ENCODE measurements at regions not wholly inside any gene's neighbourhood (a gene's known extent, or its start where the extent isn't known, plus 50 kb on each side); places are given as distances from the start of the nearest gene placed in this dataset.

DNA sequence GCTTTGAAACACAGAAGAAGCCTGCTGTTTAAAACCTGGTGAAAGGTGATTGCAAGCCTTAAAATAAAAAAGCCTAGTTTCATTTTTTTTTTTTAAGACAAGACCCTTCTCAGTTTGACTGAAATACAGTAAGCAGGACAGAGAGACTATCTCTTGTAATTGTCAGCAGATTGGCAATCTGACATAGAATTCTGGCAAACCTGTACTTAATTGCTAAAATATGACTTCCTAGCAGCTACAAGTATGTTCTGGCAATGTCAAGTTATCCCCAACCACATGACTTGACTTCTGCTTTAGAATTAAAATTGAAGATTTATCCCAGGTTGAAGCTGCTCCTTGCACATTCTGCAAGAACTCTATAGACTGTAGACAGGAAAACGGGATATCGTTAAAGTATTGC, 232.8 kb upstream of the NR2F2 start:
- DNase-seq (ENCODE audit: low spot score): no peak

DNA sequence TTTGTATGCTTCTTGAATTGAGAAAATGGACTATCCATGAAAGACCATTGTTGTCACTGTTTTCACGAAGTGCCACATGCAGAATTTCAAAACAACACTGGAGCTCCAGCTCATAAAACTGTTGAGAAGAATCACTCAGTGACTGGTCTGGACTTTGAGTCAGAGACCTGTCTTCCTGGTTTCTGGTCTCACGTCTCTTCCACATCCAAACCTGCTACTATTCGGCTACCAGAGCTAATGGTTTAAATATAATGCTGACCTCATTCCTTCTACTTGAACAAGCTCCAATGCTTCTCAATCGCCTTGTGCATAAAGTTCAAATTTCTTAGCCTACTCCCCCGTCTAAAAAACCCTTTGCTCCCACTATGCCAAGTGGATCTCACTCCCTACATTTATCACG, 227.9 kb upstream of the NR2F2 start:
- DNase-seq (ENCODE audit: low spot score): no peak

DNA sequence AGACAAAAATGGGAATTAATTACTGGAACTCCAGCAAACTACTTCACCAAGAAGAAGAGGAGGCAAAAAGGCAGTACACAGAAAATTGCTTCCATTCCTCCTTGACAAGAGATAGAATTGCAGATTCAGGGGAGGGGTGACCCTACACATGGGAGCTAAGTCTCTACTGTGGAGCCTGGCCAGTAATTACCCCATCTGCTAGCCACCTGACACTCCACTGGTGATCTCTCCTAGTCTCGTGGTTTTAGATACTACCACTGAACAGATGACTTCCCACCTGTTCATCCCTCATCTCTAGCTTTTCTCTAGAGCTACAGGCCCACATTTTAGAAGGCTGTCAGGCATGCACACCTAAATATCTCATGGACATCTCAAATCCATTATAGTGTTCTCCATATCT, 224.3 kb upstream of the NR2F2 start:
- DNase-seq (ENCODE audit: low spot score): no peak

DNA sequence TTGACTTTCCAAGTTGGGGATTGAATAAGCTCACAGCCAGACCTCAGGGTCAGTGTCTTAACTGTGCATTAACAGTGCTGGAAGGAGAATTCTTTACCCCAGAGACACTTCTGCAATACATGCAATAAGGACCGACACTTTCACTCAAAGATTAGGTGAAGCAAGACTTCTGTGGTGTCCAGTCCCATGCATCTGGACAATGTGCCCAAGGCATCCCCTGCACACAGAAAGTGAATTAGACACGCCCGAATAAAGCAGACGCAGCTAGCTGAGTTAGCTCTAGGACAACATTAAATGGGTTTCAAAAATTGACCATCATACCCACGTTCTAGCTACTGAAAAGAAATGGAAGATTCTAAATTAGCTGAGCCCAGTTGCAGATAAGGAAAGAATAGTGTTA, 223.9 kb upstream of the NR2F2 start:
- no peak for DNase-seq (ENCODE audit: low spot score)

DNA sequence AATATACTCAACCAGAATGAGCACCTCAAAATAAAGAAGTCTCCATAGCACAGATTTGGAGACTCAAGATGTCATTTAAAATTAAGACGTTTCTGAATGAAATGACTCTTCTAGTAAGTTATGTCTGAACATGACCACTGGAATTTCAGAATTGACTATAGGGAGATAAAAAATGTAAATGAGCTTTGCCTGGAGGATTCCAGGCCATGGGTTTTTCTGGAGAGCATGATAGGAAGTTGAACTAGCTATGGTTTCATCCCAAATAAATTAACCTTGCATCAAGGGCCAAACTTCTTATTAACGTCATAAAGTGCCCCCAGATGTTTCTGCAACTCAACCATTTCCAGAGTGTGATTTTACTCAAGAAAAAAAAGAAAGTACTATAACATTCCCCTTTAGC, 222.6 kb upstream of the NR2F2 start:
- DNase-seq (ENCODE audit: low spot score): no peak

DNA sequence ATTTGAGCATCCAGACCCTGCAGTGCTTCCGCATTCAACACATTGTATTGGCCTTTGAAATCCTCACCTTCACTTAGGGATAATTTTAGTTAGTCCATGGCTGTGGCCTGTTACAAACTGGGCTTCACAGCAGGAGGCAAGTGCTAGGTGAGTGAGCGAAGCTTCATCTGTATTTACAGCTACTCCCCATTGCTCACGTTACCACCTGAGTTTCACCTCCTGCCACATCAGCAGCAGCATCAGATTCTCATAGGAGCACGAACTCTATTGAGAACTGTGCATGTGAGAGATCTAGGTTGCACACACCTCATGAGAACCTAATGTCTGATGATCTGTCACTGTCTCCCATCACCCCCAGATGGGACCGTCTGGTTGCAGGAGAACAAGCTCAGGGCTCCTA, 222.1 kb upstream of the NR2F2 start:
- no peak for DNase-seq (ENCODE audit: low spot score)

DNA sequence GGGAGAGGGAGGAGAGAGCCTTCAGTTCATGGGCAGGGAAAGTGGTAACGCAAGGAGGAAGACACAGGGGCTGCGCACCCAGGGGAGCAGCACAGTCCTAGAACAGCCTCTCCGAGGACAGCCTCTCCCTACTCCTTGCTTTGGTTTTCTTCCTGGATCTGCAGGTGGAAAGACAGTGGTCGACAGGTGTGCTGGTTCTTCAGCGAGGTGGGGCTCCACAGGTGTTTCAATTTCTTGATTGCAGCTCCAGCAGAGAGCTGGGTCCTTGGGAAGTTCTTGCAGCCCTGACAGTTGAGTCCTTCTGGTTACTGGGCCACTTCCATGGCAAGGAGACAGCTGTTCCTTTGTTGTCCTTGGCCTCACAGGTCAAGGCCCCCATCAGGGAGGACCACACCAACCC, 220.7 kb upstream of the NR2F2 start:
- no peak for DNase-seq (ENCODE audit: low spot score)

DNA sequence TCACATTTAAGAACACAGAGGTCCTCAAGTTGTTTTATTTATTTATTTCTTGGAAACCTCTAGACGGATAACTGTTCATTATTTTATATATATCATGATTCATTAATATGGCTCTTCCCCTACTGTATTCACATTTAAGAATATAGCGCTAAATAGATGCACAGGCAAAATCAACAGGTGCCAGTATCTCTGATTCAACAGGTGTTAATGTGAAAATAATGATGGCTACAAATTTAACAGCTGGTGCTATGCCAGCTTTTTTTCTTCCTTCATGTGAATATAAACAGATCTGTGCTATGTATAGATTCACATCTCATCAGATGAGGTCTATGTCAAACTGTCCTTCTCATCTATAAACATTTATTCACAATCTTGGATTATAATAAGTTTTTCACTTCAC, 218.5 kb upstream of the NR2F2 start:
- no peak for DNase-seq (ENCODE audit: low spot score)

DNA sequence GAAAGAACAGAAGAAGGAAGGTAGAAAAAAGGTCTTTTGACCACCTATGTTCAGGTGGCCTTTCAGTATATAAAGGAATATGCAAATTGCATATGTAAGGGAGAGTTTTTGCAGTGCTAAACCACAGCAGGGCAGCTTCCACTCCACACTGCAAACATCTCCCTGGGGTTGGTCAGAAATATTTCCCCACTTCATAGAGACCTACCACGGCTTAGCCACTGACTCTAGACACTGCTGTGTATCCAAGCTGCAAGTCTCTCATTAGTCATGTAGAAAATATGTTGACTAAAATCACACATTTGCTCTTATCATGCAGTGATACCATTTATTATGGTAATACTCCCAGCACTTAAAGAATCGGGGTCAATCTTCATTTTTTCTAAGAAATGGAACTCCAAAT, 214.9 kb upstream of the NR2F2 start:
- DNase-seq (ENCODE audit: low spot score): no peak

DNA sequence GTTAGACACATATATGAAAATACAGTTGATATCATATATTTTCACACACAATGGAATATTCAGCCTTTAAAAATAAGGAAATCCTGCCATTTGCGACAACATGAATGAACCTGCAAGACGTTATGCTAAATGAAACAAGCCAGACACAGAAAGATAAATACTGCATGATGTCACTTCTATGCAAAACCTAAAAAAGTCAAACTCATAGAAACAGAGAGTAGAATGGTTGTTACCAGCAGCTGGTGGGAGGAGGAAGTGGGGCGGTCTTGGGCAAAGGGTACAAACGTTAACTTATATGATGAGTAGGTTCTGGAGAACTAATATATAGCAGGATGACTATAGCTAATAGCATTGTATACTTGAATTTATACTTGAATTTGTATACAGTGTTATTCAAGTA, 213.2 kb upstream of the NR2F2 start:
- DNase-seq (ENCODE audit: low spot score): no peak

DNA sequence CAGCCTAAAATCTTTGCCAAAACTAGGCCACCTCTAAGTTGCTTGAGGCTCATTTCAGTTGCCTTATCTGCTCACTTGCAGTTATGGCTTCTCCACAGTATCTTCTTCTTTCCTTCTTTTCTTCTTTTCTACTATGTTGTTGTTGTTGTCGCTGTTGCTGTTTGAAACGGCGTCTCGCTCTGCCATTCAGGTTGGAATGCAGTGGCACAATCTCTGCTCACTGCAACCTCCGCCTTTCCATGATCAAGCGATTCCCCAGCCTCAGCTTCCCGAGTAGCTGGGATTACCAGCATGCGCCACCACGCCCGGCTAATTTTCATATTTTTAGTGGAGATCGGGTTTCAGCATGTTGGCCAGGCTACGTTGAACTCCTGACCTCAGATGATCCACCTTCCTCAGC, 210.8 kb upstream of the NR2F2 start:
- DNase-seq (ENCODE audit: low spot score): no peak

DNA sequence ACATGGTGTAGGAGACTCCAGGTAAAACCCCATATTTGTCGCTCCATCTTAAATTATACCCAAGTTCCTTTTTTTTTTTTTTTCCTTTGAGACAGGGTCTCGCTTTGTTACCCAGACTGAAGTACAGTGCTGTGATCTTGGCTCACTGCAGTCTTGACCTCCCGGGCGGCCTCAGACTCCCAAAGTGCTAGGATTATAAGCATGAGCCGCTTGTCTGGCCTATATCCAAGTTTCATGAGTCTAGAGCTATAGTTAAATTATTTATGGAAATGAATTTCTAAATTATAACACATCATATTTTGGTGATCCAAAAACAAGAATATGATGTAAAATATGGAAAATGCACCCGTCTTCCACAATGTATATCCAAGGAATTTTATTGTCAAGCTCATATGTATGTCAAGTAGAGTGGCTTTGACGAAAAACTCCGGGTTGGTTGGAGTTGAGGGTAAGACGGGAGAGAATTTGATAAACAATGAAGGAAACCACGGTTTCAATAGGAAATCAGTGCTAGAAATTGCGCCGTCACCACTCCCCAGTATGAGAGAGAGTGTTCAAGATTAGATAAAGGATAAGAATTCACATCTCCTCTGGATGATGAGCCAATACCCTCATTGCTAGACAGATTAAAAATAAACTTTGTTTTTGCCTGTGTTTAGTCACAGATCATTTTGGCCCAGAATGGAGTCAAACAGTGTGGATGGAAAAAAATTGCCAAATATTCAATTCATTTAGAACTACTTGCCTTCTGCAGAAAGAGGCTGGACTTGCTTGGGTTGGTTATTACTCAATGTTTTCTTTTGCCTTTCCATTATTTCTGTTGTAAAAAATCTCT, 209.2 kb upstream of the NR2F2 start:
- DNase-seq (ENCODE audit: low spot score): no peak

DNA sequence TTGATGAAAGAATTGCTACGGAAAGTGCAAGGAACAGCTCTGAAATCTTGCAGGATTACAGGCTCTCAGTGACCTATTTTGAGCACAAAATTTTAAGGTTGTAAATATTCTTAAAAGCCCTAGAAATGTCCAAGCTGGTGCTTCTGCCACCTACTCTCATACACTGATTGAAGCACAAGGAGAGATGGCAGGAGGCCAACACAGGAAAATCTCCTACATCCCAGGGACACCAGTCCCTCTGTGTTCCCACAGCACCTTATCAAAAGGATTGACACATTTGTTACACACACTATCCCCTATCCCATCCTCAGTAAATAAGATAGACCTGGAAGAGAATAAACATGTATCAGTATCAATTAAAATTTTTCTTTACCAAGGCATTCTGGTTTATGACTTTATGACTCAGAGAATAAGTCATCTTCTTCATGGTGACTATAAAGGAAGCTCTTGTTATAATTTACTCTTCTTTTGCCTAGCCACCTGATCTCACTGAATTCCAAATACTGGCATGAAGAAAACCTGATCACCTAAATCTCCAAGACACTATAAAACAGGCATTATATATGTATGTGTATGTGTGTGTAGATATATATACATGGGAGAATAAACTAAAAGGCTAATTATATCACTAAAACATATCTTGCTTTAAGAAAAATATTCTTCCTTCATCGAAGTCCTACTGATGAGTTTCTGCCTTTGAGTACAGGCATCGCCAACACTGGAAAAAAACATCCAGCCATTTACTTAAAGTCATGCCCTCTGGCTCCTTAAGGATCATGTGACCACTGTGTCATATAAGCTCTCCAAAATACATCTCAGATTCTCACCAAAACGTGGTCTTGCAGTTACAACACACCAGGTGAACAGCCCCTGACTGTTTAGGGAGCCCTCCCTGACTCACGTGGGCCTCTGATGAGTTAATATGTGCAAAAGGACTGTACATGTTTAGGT, 208.1 kb upstream of the NR2F2 start:
- no peak for DNase-seq (ENCODE audit: low spot score)

DNA sequence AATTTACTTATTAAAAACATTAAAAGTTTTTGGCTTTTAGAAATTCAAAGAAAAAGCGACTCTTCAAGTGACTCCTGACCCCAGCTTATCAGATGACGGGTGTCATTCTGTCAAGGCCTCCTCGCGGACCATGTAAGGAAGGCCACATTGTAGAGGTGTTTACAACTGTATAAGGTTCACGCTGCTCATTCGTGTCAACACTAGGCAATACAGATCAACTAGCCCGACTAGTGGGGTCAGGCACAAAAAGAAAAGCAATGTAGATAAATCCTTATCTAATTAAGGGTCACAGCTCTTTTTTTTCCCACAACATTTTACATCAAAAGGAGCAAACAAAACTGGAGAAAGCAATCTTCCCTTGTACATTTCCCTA, 207.5 kb upstream of the NR2F2 start:
- no peak for DNase-seq (ENCODE audit: low spot score)

DNA sequence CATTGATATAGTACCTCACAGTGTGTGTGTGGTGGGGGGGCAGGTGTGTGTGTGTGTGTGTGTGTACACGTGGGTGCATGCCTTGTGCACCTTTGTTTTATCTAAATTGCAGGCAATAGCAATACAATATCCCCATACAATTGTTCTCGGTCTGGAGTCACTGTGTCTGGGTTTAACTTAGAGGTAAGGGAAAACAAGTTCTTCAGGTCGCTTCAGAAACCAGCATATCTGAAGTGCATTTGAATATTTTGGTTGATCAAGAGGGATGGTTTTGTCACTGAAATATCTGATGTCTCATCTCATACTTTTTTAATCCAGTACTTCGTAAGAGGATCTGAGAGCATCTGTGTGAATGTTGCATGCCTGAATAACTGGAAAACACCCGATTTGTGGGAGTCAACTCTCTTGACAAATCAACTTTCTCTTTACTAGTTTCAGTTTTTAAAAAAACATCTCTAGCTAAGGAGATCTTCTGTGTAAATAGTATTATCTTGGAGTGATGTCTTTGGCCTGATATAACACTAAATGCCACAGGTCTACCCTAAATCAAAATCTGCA, 206.8 kb upstream of the NR2F2 start:
- no peak for DNase-seq (ENCODE audit: low spot score)

DNA sequence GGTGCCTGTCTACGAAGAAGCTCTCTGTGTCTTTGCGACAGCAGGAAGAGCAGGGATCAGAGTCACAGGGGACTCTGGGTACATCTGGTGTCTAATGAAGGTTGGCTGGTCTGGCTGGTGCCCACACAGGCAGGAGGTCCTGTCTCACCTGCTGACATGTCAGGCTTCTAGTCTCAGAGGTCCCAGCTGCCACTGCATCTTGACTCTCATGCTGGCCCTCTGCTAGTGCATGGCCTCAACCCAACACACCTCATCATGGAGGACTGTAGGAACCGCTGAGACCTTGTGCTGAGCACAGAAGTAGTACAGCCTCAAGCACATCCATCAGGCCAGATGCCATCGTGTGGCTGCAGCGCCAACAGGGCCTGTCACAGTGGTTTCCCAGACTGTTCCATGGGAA, 206.1 kb upstream of the NR2F2 start:
- no peak for DNase-seq (ENCODE audit: low spot score)

DNA sequence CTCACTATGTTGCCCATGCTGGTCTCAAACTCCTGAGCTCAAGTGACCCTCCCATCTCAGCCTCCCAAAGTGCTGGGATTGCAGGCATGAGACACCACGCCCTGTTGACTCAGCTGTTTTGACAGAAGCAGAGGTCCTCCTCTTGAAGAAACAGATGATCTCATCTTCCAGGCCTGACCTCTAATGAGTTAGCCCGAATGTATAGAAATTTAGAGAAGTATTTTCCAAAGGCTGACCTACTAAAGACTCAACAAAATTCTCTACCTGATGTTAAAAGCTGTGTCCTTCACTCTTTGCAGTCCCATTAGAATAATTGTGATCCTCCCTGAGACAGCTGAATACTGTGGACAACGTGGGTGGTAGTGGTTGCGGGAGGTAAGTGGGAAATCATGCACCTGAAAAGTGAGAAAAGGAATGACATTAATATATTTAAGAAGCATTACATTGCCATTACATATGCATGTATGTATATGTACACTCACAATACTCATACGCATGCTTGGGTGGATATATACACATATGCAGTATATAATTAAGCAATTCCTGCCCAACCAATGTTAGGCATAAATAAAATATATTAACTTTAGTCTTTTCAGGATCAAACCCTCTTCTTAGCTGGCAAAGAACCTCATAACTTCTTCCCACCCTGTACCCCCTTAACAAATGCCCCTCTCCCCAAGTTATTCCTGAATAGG, 204.6 kb upstream of the NR2F2 start:
- DNase-seq (ENCODE audit: low spot score): no peak

DNA sequence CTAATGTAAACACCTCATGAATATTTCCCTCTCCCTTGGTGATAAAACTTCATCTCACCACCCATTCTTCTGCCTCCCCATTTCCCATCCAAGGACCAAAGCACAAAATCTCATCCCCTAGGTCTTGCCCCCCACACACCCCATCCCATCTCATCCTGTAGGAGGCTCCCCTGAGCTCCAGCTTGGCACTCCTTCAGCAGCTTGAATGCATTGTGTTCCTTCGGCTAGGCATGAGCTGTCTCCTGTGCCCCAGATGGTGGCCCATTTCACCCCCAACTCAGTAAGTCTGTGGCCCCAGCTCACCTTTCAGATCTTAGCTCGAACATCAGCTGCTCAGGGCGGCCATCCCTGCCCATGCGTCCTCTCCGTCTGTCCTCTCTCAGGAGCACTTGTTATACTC, 203.6 kb upstream of the NR2F2 start:
- no peak for DNase-seq (ENCODE audit: low spot score)

DNA sequence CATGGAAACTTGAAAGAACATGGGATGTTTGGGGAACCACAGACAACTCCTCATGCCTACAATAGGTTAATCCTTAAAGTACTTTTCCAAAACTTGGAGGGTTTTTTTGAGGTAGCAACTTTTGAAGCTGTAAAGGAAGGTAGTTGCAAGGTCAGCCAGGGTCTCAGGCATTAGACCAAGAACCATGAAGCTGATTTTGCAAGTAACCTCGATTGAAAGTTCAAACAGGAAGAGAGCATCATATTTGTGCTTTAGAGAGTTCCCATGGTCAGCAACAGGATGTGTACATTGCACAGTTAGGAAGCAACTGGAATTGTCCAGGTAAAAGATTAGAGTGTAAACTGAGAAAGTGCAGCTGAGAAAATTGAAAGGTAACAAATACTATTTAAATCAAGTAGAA, 199.8 kb upstream of the NR2F2 start:
- DNase-seq (ENCODE audit: low spot score): no peak

DNA sequence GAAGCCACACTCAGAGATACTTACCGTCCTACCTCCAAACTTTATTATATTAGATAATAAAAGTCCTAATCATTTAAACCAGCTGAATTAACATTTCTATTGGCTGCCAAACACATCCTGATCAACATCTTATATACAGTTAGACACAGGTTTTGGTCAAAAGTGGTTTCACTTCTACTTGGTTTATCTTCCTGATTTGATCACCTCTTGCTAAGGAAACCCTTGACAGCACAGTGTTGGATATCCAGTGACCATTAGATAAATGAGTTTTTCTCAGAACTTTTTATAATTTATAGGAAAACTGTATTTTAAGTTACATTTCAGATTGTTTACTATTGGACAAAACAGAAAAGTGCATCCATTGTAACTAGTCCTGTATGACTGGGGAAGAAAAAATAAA, 198.4 kb upstream of the NR2F2 start:
- no peak for DNase-seq (ENCODE audit: low spot score)

DNA sequence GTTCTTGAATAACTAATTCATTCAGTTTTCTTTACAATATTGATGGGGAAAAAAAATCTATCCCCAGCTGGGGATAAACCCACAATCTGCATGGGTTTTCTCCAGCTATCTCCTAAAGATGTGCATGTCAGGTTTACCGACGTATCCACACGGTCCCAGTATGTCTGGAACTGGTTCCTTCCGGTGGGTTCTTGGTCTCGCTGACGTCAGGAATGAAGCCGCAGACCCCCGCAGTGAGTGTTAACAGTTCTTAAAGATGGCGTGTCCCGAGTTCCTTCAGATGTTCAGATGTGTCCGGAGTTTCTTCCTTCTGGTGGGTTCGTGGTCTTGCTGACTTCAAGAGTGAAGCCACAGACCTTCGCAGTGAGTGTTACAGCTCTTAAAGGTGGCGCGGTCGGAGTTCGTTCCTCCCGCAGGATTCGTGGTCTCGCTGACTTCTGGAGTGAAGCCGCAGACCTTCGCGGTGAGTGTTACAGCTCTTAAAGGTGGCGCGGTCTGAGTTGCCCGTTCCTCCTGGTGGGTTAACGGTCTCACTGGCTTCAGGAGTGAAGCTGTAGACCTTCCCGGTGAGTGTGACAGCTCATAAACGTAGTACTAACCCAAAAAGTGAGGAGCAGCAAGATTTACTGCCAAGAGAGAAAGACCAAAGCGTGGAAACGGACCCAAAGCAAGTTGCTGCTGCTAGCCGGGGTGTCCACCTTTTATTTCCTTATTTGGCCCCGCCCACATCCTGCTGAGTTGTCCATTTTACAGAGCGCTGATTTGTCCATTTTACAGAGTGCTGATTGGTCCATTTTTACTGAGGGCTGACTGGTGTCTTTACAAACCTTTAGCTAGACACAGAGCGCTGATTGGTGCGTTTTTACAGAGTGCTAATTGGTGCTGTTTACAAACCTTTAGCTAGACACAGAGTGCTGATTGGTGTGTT, 195.1 kb upstream of the NR2F2 start:
- DNase-seq (ENCODE audit: low spot score): no peak

Data from ecto neural progenitor cell (in vitro differentiated cells).